ENCODE measurements at regions not wholly inside any gene's neighbourhood (a gene's known extent, or its start where the extent isn't known, plus 50 kb on each side); places are given as distances from the start of the nearest gene placed in this dataset.
"Not testable (repeated sequence)": the region's sequence is repeated elsewhere in the genome, so short reads cannot be mapped to it uniquely, and the experiment has no call there.

DNA sequence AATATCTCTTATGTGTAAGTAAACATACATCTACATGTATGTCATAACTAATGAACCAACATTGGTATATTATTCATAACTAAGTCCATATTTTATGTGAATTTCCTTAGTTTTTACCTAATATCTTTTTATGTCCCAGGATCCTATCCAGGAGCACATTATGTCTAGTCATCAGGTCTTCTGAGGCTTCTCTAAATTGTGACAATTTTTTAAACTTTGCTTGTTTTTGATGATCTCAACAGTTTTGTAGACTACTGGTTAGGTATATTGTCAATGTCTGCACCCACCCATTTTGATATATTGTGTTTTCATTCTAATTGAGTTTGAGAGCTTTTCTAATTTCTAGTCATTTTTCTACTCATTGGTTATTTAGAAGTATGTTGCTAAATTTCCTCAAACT lies 288.2 kb upstream of the DIO3 start:
- in situ Hi-C loops (cut with HindIII; ENCODE audit: low pct_unique_long_range_greater_than_20kb, low sequenced_read_pairs), result no loop called here
- TF ChIP-seq JUND (IDR thresholded peaks at IDR 0.05; ENCODE audit: low read depth), result no peak
- DNase-seq (ENCODE audit: low read depth in 1 of 2, low spot score in 1 of 2), result no peak

DNA sequence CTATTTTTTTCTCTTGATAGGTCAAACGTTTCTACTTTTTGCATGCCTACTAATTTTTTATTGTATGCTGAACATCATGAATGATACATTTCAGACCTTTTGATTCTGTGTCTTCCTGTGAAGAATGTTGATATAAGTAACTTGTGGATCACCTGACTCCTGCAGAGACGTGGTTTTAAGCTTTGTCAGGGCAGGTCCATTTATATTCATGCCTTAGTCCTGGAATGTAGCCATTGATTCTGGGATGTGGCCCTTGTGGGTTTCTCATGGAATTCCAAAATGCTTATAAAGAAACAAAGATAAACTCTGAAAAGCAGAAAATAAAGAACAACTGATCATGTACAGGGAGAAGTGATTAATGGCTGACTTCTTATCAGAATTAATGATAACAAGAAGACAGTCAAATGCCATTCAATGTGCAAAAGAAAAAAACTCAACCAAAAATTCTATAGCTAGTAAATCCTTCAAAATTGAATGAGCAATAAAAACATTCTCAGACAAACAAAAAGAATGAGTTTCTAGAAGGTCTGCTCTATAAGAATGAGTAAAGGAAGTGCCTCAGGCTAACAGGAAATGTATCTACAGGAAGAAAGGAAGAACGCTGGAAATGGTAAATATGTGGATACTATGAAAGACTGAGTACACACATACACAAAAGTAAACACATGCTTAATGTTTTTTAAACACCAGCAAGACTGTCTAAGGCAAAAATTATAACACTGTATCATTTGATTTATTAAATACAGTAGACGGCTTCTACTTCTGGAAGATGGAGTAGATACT lies 284.8 kb upstream of the DIO3 start:
- no peak for TF ChIP-seq JUND (IDR thresholded peaks at IDR 0.05; ENCODE audit: low read depth)
- no peak for DNase-seq (ENCODE audit: low read depth in 1 of 2, low spot score in 1 of 2)
- in situ Hi-C loops (cut with HindIII; ENCODE audit: low pct_unique_long_range_greater_than_20kb, low sequenced_read_pairs), result no loop called here

DNA sequence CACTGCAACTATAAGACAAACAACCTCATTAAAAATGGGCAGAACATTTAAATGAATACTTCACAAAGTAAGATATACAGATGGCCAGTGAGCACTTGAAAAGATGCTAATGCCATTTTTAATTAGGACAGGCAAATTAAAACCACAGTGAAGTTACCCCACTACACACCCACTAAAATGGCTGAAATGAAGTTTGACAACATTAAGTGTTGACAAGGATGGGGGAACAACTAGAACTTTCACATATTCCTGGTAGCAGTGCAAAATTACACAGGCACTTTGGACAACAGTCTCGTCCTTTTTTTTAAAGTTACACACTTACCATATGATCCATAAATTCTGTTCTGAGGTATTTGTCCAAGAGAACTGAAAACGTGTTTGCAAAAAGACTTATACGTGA lies 278.9 kb upstream of the DIO3 start:
- TF ChIP-seq JUND (IDR thresholded peaks at IDR 0.05; ENCODE audit: low read depth), result no peak
- no peak for DNase-seq (ENCODE audit: low read depth in 1 of 2, low spot score in 1 of 2)
- in situ Hi-C loops (cut with HindIII; ENCODE audit: low pct_unique_long_range_greater_than_20kb, low sequenced_read_pairs), result no loop called here

DNA sequence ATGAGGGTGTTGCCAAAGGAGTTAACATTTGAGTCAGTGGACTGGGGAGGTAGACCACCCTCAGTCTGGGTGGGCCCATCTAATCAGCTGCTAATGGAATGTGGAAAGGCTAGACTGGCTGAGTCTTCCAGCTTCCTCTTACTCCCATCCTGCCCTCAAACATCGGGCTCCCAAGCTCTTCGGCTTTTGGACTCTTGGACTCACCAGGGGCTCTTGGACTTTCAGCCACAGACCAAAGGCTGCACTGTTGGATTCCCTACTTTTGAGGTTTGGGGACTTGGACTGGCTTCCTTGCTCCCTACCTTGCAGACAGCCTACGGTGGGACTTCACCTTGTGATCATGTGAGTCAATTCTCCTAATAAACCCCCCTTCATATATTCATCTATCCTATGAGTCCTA lies 276.6 kb upstream of the DIO3 start:
- no peak for DNase-seq (ENCODE audit: low read depth in 1 of 2, low spot score in 1 of 2)
- TF ChIP-seq JUND (IDR thresholded peaks at IDR 0.05; ENCODE audit: low read depth), result no peak
- in situ Hi-C loops (cut with HindIII; ENCODE audit: low pct_unique_long_range_greater_than_20kb, low sequenced_read_pairs), result no loop called here

DNA sequence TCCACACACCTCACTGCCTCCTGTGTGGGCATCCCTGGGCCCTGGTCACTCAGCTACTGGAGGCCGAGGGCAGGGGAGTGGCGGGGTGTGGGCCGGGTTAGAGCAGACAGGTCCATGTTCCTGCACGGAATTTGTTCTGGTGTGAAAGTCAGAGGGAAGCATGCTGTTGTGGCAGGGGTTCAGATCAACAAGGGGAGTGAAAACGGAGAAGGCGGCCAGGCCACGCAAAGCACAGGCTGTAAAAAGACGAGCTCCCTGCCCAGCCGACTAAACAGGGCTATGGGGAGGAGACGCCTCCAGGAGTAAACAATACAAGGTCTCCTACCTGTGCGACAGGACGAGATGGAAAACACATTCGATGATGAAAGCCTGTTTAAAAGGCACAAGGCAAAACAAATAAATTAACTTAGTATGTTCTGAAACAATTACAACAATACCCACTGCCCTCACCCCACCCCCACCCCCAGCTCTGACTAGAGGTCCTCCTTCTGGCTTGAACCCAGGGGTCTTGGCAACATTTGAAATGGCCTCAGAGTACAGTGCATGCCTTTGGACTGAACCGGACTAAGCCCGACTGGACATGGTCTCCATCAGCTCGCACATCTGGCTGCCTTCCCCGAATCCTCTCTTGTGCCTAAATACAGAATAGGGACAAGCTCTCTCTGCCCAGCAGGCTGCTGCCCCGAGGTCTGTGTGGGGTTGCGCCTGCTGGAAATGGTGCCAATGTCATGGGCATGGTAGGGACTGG lies 274.9 kb upstream of the DIO3 start:
- TF ChIP-seq JUND (IDR thresholded peaks at IDR 0.05; ENCODE audit: low read depth), result no peak
- in situ Hi-C loops (cut with HindIII; ENCODE audit: low pct_unique_long_range_greater_than_20kb, low sequenced_read_pairs), result no loop called here
- DNase-seq (ENCODE audit: low read depth in 1 of 2, low spot score in 1 of 2), result peak in 1 of 2 experiments; percentile 15

DNA sequence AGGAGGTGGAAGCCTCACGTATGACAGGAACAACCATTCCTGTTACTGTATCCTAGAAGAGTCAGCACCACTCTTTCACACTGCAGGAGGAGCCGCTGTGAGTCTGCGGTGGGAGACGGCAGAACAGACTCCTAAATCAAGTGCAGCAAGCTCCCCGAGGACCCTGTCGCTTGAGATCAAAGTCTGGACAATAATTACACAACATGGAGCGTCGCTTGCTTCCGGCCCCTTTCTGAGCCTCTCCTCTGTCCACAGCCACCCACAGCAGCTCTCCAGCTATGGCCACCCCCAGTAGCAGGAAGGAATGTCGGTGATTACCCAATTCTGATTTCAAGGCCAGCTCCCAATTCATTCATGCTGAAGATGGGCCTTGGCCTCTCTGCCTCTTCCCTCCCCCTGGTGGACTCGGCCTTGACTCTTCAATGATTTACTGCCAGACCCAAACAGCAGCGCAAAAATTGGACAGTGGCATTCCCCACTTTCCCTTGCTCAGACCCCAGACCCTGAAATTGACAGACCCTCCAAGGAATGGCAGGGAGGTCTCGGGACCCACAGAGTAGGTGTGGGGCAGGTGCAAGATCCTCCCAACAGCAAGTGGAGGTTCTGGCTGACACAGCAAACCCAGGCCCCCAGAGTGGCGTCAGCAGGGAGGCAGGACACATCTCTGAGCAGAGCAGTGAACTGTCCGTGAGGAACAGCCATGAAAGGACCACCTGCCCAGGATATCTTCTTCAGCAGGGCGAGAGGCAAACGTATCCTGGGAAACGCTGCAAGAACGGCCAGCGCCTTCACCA lies 272.7 kb upstream of the DIO3 start:
- no peak for TF ChIP-seq JUND (IDR thresholded peaks at IDR 0.05; ENCODE audit: low read depth)
- in situ Hi-C loops (cut with HindIII; ENCODE audit: low pct_unique_long_range_greater_than_20kb, low sequenced_read_pairs), result no loop called here
- DNase-seq (ENCODE audit: low read depth in 1 of 2, low spot score in 1 of 2), result no peak

DNA sequence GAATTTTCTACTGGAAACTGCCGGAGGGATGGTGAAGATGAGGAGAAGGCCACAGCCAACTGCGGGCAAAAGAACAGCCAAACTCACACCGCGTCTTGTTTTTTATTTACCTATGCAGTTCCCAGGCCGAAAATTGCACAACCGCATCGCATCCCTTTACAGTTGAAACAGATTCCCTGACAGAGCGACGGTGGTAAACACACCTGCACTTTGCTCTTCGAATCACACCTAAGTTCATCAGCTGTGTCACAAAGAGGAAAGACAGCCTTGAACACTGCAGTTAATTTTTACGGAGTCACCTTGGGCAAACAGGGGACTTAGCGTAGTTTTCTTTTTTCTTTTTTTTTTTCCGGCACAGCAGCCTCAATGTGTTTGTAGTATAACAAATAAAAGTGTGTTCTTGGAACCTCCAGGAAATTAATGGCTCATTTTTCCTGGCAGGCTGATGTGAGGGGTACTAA lies 272.0 kb upstream of the DIO3 start:
- peak in 1 of 2 experiments; percentile 20 for DNase-seq (ENCODE audit: low read depth in 1 of 2, low spot score in 1 of 2)
- no peak for TF ChIP-seq JUND (IDR thresholded peaks at IDR 0.05; ENCODE audit: low read depth)
- in situ Hi-C loops (cut with HindIII; ENCODE audit: low pct_unique_long_range_greater_than_20kb, low sequenced_read_pairs), result no loop called here

DNA sequence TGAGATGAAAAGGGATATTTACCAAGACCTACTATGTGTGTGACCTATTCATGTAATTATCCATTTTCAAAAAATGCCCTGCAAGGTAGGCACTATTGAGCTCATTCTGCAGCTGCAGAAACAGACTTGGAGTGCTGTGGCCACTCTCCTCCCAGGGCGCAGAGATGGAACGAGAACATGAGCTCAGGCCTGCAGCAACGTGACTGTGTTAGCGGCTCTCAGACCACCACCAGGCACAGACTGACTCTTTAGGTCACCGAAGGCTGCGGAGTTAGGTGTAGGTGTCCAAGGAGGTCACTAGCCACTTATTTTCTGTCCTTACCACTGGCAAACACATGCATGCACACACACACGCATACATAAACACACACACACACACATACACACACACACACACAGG lies 271.4 kb upstream of the DIO3 start:
- in situ Hi-C loops (cut with HindIII; ENCODE audit: low pct_unique_long_range_greater_than_20kb, low sequenced_read_pairs), result no loop called here
- no peak for DNase-seq (ENCODE audit: low read depth in 1 of 2, low spot score in 1 of 2)
- TF ChIP-seq JUND (IDR thresholded peaks at IDR 0.05; ENCODE audit: low read depth), result no peak

DNA sequence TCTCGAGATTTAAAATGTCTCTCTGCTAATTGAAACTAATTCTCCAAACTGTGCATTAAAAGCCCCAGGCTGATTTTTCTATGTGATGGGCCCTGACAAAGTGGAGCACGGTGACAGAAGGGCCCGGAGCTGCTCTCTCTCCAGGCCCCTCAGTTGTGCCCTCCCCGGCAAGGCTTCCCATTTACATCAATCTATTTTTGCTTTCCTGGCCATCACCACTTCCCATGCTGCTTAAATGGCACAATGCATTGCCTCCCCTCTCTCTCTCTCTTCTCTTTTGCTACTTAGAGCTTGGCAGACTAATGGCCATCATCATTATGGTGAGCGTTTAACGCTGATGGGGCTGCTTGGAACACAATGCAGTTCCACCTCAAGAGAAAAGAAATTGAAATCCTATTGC lies 270.7 kb upstream of the DIO3 start:
- DNase-seq (ENCODE audit: low read depth in 1 of 2, low spot score in 1 of 2), result no peak
- no peak for TF ChIP-seq JUND (IDR thresholded peaks at IDR 0.05; ENCODE audit: low read depth)
- in situ Hi-C loops (cut with HindIII; ENCODE audit: low pct_unique_long_range_greater_than_20kb, low sequenced_read_pairs), result no loop called here

DNA sequence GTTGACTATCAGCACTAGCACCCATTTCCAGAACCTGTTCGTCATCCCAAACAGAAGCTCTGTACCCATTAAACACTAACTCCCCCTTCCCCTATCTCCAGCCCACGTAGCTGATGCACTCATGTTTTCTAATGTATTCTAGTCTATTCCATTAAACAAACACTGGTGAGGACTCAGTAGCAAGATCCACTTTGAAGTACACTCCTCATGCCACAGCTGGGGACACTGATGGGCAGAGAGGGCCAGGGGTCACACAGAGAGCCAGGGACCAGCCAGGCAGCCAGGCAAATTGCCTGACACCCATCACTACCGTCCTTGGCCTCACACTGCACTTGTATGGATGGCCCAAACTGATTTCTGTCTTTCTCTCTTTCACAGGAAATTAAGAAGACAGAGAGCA lies 269.9 kb upstream of the DIO3 start:
- in situ Hi-C loops (cut with HindIII; ENCODE audit: low pct_unique_long_range_greater_than_20kb, low sequenced_read_pairs), result no loop called here
- no peak for DNase-seq (ENCODE audit: low read depth in 1 of 2, low spot score in 1 of 2)
- TF ChIP-seq JUND (IDR thresholded peaks at IDR 0.05; ENCODE audit: low read depth), result no peak

DNA sequence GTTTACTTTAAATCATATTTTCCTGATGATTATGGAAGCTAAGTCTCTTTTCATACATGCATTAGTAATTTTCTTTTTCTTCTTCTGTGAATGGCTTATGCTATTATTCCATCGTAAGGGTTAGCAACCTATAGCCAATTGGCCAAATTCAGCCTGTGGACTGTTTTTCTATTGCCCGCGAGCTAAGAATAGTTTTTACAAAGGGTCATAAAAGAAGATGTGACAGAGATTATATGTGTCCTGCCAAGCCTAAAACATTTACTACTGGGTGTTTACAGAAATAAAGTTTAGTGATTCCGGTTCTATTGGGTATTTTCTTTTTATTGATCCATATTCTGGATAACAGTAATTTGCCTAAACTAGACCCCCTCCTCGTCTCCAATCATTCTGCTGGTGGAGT lies 268.8 kb upstream of the DIO3 start:
- in situ Hi-C loops (cut with HindIII; ENCODE audit: low pct_unique_long_range_greater_than_20kb, low sequenced_read_pairs), result no loop called here
- DNase-seq (ENCODE audit: low read depth in 1 of 2, low spot score in 1 of 2), result no peak
- TF ChIP-seq JUND (IDR thresholded peaks at IDR 0.05; ENCODE audit: low read depth), result no peak

DNA sequence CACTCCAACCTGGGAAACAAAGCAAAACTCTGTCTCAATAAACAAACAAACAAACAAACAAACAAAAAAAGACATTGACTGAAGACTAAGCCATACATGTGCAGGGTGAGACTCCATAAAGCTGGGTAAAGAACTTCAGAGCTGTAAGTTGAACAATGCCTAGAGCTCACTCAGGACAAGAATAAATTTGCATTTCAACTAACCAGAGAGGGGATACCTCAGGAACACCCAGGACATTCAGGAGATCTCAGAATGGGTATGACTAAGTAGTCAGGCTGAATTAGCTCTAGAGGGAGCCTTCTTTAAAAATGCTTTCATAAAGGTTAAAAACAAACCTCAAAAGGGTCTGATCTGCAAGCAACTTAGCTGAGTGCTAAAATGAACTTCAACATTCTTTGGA lies 267.7 kb upstream of the DIO3 start:
- in situ Hi-C loops (cut with HindIII; ENCODE audit: low pct_unique_long_range_greater_than_20kb, low sequenced_read_pairs), result no loop called here
- DNase-seq (ENCODE audit: low read depth in 1 of 2, low spot score in 1 of 2), result no peak
- TF ChIP-seq JUND (IDR thresholded peaks at IDR 0.05; ENCODE audit: low read depth), result no peak

DNA sequence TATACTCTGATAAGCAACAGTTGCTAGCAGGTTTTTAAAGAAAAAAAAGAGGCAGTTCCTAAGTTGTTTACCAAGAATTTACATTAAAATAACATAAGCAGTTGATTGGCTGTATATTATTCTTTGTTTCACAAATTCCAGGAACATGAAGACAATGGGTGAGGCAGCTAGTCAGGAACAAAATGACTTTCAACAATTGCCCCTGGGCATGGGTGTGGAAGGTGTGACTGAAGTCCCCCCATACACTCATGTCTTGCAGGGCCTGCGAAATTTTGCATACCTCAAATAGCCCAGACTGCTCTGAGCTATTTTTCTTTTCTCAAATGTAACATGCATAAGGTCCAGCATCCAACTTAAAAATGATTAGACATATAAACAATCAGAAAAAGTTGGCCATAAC lies 267.2 kb upstream of the DIO3 start:
- in situ Hi-C loops (cut with HindIII; ENCODE audit: low pct_unique_long_range_greater_than_20kb, low sequenced_read_pairs), result no loop called here
- TF ChIP-seq JUND (IDR thresholded peaks at IDR 0.05; ENCODE audit: low read depth), result no peak
- DNase-seq (ENCODE audit: low read depth in 1 of 2, low spot score in 1 of 2), result no peak

DNA sequence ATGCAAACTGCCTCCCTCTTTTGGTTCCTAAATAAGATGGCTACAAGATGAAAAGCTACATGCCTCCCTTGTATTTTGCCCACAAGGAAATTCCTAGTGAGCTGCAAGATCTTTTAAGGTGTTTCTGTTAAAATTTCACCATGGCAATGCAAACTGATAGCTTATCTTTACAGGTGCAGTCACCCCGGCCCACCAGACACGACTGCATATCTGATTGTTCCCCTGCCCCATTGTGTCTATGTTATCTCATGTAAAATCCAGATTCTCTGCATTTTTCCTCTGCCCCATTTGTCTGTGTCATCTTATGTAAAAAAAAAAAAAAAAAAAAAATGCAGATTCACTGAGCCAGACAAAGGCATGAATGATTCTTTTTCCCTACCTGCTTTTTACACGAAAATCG lies 261.5 kb upstream of the DIO3 start:
- in situ Hi-C loops (cut with HindIII; ENCODE audit: low pct_unique_long_range_greater_than_20kb, low sequenced_read_pairs); DNase-seq (ENCODE audit: low read depth in 1 of 2, low spot score in 1 of 2): not testable (repeated sequence)
